GM23338 (cell line): ENCODE measurements at regions not wholly inside any gene's neighbourhood (a gene's known extent, or its start where the extent isn't known, plus 50 kb on each side); places are given as distances from the start of the nearest gene placed in this dataset.

ENCODE experiments used
- CREB1 ChIP-seq: fragments of 250-450 bp; sonication (Bioruptor Pico); IDR thresholded peaks from 2 replicates; pipeline ENCODE4 v1.5.0; 2020; ENCODE audit warnings: low read depth, mild to moderate bottlenecking, moderate library complexity
- CTCF ChIP-seq, 2 experiments: fragments of 200-600 bp in 1 of 2; sonication (generic) in 1 of 2; conservative IDR thresholded peaks; 2 replicates each; pipeline versions ENCODE4 v1.5.1 to v1.6.1; 2016 to 2017; ENCODE audit warnings: antibody characterized with exemption in 2 of 2, low read depth in 2 of 2, mild to moderate bottlenecking in 2 of 2, moderate library complexity in 1 of 2
- EZH2 ChIP-seq: fragments of 200-600 bp; sonication (generic); IDR thresholded peaks from one replicate; pipeline ENCODE4 v1.8.0; 2017; ENCODE audit warnings: antibody characterized with exemption, mild to moderate bottlenecking, low read depth; ENCODE audit not compliant: unreplicated experiment
- EZH2phosphoT487 ChIP-seq: fragments of 200-600 bp; sonication (generic); IDR thresholded peaks from one replicate; pipeline ENCODE4 v1.8.1; 2018; ENCODE audit warnings: antibody characterized with exemption; ENCODE audit not compliant: unreplicated experiment
- NANOG ChIP-seq: IDR thresholded peaks from 2 replicates; pipeline ENCODE4 v1.6.1; 2016; ENCODE audit warnings: antibody characterized with exemption, borderline replicate concordance
- POLR2AphosphoS5 ChIP-seq: IDR thresholded peaks from 2 replicates; pipeline ENCODE4 v1.6.1; 2016; ENCODE audit warnings: antibody characterized with exemption, low read depth
- REST ChIP-seq: IDR thresholded peaks from one replicate; pipeline ENCODE4 v1.6.1; 2018; ENCODE audit warnings: antibody characterized with exemption; ENCODE audit not compliant: unreplicated experiment
- STAT1 ChIP-seq: IDR thresholded peaks from one replicate; pipeline ENCODE4 v1.6.1; 2016; ENCODE audit warnings: antibody characterized with exemption; ENCODE audit not compliant: unreplicated experiment

- TF ChIP-seq CTCF (conservative IDR thresholded peaks at IDR 0.05; ENCODE audit: low read depth in 2 of 2) (no peak), NANOG (no peak), REST (no peak), STAT1 (no peak), POLR2AphosphoS5 (no peak), EZH2 (no peak), EZH2phosphoT487 (no peak), CREB1 (CRISPR knock-in tag) (no peak)
Observed at GRCh38 chr6:1109134-1109533, 202.8 kb upstream of the FOXQ1 start.
